ENCODE measurements at regions not wholly inside any gene's neighbourhood (a gene's known extent, or its start where the extent isn't known, plus 50 kb on each side); places are given as distances from the start of the nearest gene placed in this dataset.
"Not testable (repeated sequence)": the region's sequence is repeated elsewhere in the genome, so short reads cannot be mapped to it uniquely, and the experiment has no call there.

DNA sequence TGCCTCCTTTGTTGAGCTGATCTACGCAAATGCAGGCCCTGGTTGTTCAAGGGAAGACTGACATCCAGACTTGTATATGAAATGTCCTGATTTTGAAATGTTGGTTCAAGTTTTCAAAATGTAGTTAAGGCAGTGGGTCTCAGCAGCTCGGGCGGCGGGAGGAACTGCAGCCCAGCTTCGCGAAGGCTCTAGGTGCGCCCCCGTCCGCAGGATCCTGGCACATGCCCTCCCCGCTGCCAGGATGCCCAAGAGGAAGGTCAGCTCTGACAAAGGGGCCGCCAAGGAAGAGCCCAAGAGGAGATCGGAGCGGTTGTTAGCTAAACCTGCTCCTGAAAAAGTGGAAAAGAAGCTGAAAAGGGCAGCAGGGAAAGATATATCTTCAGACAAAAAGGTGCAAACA, 1310.1 kb downstream of the ADGRL3 start:
- TF ChIP-seq, protein P1, sequence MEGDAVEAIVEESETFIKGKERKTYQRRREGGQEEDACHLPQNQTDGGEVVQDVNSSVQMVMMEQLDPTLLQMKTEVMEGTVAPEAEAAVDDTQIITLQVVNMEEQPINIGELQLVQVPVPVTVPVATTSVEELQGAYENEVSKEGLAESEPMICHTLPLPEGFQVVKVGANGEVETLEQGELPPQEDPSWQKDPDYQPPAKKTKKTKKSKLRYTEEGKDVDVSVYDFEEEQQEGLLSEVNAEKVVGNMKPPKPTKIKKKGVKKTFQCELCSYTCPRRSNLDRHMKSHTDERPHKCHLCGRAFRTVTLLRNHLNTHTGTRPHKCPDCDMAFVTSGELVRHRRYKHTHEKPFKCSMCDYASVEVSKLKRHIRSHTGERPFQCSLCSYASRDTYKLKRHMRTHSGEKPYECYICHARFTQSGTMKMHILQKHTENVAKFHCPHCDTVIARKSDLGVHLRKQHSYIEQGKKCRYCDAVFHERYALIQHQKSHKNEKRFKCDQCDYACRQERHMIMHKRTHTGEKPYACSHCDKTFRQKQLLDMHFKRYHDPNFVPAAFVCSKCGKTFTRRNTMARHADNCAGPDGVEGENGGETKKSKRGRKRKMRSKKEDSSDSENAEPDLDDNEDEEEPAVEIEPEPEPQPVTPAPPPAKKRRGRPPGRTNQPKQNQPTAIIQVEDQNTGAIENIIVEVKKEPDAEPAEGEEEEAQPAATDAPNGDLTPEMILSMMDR (conservative IDR thresholded peaks at IDR 0.05): no peak
- no peaks in the 10 kb centered on the region for H3K4me1 Mint-ChIP-seq (ENCODE audit: unreplicated experiment)
- H3K36me3 Mint-ChIP-seq: no peaks in the 10 kb centered on the region
- H3K9me3 Mint-ChIP-seq: no peaks in the 10 kb centered on the region
- H3K27me3 Mint-ChIP-seq: no peaks in the 10 kb centered on the region
- no peak overlapping the region for H3K27ac Mint-ChIP-seq
- no peak for DNase-seq (ENCODE audit: extremely low spot score, unreplicated experiment)
- no peak overlapping the region for H3K4me3 Mint-ChIP-seq

- TF ChIP-seq, protein P1 (conservative IDR thresholded peaks at IDR 0.05): no peak
- Mint-ChIP-seq H3K27me3 (no peaks in the 10 kb centered on the region), H3K4me1 (ENCODE audit: unreplicated experiment) (no peaks in the 10 kb centered on the region), H3K4me3 (no peak overlapping the region), H3K9me3 (no peaks in the 10 kb centered on the region), H3K27ac (no peak overlapping the region), H3K36me3 (no peaks in the 10 kb centered on the region)
- DNase-seq (ENCODE audit: extremely low spot score, unreplicated experiment): no peak
Measured at GRCh38 chr4:62500296-62500695, 1300.2 kb downstream of the ADGRL3 start.

DNA sequence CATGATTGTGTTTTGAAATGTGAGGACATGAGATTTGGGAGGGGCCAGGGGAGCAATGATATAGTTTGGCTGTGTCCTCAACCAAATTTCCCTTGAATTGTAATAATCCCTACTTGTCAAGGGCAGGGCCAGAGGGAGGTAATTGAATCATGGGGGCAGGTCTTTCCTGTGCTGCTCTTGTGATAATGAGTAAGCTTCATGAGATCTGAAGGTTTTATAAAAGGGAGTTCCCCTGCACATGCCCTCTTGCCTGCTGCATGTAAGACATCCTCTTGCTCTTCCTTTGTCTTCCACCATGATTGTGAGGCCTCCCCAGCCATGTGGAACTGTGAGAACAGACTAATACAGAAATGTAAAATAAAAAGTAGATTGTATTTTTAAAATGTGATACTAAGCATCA, 1294.9 kb downstream of the ADGRL3 start:
- H3K4me3 Mint-ChIP-seq: no peak overlapping the region
- no peaks in the 10 kb centered on the region for H3K4me1 Mint-ChIP-seq (ENCODE audit: unreplicated experiment)
- TF ChIP-seq, protein P1 (conservative IDR thresholded peaks at IDR 0.05): no peak
- DNase-seq (ENCODE audit: extremely low spot score, unreplicated experiment): no peak
- H3K27me3 Mint-ChIP-seq: no peaks in the 10 kb centered on the region
- H3K36me3 Mint-ChIP-seq: no peaks in the 10 kb centered on the region
- H3K9me3 Mint-ChIP-seq: peaks cover 5% of the 10 kb centered on the region
- H3K27ac Mint-ChIP-seq: no peak overlapping the region

GRCh38 chr4:62491756-62492155, 1291.6 kb downstream of the ADGRL3 start:
- not testable (repeated sequence) for H3K27me3 Mint-ChIP-seq, H3K4me3 Mint-ChIP-seq, H3K36me3 Mint-ChIP-seq

DNA sequence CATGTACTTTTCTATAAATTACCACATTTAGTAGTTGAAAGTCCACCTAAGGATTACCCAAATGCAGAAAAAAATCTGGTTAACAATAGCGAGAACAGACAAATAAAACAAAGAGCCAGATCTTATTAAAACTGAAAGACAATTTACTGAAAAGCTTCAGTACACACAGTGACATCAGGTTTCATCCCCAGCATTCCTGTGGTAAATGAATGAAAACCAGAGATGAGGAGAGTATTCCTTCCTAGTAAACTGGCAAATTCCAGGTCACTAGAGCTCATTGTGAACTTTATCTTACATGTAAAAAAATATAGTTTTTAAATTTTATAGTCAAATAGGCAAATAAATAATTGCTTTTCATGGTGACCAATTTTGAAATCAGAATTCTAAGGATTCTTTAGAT, 1290.5 kb downstream of the ADGRL3 start:
- H3K9me3 Mint-ChIP-seq: peaks cover 5% of the 10 kb centered on the region
- DNase-seq (ENCODE audit: extremely low spot score, unreplicated experiment): no peak
- H3K27me3 Mint-ChIP-seq: no peaks in the 10 kb centered on the region
- no peaks in the 10 kb centered on the region for H3K36me3 Mint-ChIP-seq
- TF ChIP-seq, protein P1 (conservative IDR thresholded peaks at IDR 0.05): no peak
- H3K27ac Mint-ChIP-seq: no peak overlapping the region
- no peaks in the 10 kb centered on the region for H3K4me1 Mint-ChIP-seq (ENCODE audit: unreplicated experiment)
- no peak overlapping the region for H3K4me3 Mint-ChIP-seq

More at GRCh38 chr4:62491756-62492155, 1291.6 kb downstream of the ADGRL3 start:
- not testable (repeated sequence) for H3K9me3 Mint-ChIP-seq; DNase-seq (ENCODE audit: extremely low spot score, unreplicated experiment); H3K4me1 Mint-ChIP-seq (ENCODE audit: unreplicated experiment); H3K27ac Mint-ChIP-seq

DNA sequence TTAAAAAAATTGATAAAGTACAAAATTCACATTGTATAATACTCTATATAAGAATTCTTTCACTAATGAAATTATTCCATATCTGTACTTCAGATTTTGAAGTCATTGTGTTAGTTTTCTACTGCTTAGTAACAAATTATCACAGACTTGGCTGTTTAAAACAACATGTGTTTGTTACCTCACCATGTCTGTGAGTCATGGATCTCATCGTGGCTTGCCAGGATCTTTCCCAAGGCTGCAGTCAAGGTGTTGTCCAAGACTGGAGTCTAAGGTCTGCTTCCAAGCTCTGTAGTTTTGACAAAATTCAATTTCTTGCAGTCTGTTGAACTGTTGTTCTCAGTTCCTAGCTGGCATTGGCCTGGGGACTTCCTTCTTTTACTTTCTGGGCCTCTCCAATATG, 1286.9 kb downstream of the ADGRL3 start:
- H3K36me3 Mint-ChIP-seq: no peaks in the 10 kb centered on the region

More for the DNA sequence above, 1286.9 kb downstream of the ADGRL3 start:
- Mint-ChIP-seq H3K27ac (no peak overlapping the region), H3K4me1 (ENCODE audit: unreplicated experiment) (no peaks in the 10 kb centered on the region), H3K4me3 (no peak overlapping the region), H3K9me3 (no peaks in the 10 kb centered on the region), H3K27me3 (no peaks in the 10 kb centered on the region)
- DNase-seq (ENCODE audit: extremely low spot score, unreplicated experiment): no peak
- TF ChIP-seq, protein P1 (conservative IDR thresholded peaks at IDR 0.05): no peak
